Trophoblast cell (in vitro differentiated cells and primary cell): ENCODE measurements at regions not wholly inside any gene's neighbourhood (a gene's known extent, or its start where the extent isn't known, plus 50 kb on each side); places are given as distances from the start of the nearest gene placed in this dataset.
"Not testable (repeated sequence)": the region's sequence is repeated elsewhere in the genome, so short reads cannot be mapped to it uniquely, and the experiment has no call there.

Source experiments
- DNase-seq, 2 donors: peaks; one replicate each; pipeline ENCODE4 v3.0.0-alpha.2; 2016
- H2AFZ ChIP-seq: 2 replicates; pipeline ENCODE4 v1.6.1; 2013; ENCODE audit warnings: low read length, moderate library complexity, mild to moderate bottlenecking; ENCODE audit not compliant: insufficient read depth, poor library complexity
- H2AK5ac ChIP-seq: 2 replicates; pipeline ENCODE4 v1.6.1; 2013; ENCODE audit warnings: mild to moderate bottlenecking, low read length
- H2BK120ac ChIP-seq: 2 replicates; pipeline ENCODE4 v1.6.1; 2013; ENCODE audit warnings: low read length, mild to moderate bottlenecking, moderate library complexity; ENCODE audit not compliant: insufficient read depth, poor library complexity
- H2BK12ac ChIP-seq: 2 replicates; pipeline ENCODE4 v1.6.1; 2013; ENCODE audit warnings: mild to moderate bottlenecking, low read length, moderate library complexity
- H2BK5ac ChIP-seq: 2 replicates; pipeline ENCODE4 v1.6.1; 2013; ENCODE audit warnings: low read length, low read depth, moderate library complexity, mild to moderate bottlenecking; ENCODE audit not compliant: poor library complexity
- H3K14ac ChIP-seq: 2 replicates; pipeline ENCODE4 v1.6.1; 2013; ENCODE audit warnings: mild to moderate bottlenecking, low read length
- H3K18ac ChIP-seq: 2 replicates; pipeline ENCODE4 v1.6.1; 2013; ENCODE audit warnings: mild to moderate bottlenecking, low read length
- H3K23ac ChIP-seq: 2 replicates; pipeline ENCODE4 v1.6.1; 2013; ENCODE audit warnings: low read length
- H3K27ac ChIP-seq: 2 replicates; pipeline ENCODE4 v1.5.1; 2013; ENCODE audit warnings: low read depth, mild to moderate bottlenecking, inconsistent platforms, low read length, moderate library complexity
- H3K27me3 ChIP-seq: 2 replicates; pipeline ENCODE4 v1.6.1; 2013; ENCODE audit warnings: inconsistent platforms, mild to moderate bottlenecking, low read length, moderate library complexity; ENCODE audit not compliant: insufficient read depth
- H3K36me3 ChIP-seq, 2 experiments: 1 replicate in 1 of 2; 2 replicates in 1 of 2; pipeline ENCODE4 v1.6.1; 2013; ENCODE audit warnings: low read length in 2 of 2, mild to moderate bottlenecking in 2 of 2, moderate library complexity in 1 of 2; ENCODE audit not compliant: insufficient read depth in 2 of 2, control insufficient read depth in 1 of 2
- H3K4ac ChIP-seq: 2 replicates; pipeline ENCODE4 v1.6.1; 2013; ENCODE audit warnings: low read depth, mild to moderate bottlenecking, low read length, moderate library complexity
- H3K4me1 ChIP-seq, 2 experiments: 1 replicate in 1 of 2; 2 replicates in 1 of 2; pipeline ENCODE4 v1.6.1; 2013; ENCODE audit warnings: low read length in 2 of 2, mild to moderate bottlenecking in 2 of 2, moderate library complexity in 1 of 2; ENCODE audit not compliant: insufficient read depth in 2 of 2, control insufficient read depth in 1 of 2
- H3K4me2 ChIP-seq: 2 replicates; pipeline ENCODE4 v1.6.1; 2013; ENCODE audit warnings: inconsistent platforms, mild to moderate bottlenecking, low read length, moderate library complexity
- H3K4me3 ChIP-seq: 2 replicates; pipeline ENCODE4 v1.5.1; 2013; ENCODE audit warnings: mild to moderate bottlenecking, low read depth, low read length, inconsistent platforms
- H3K79me1 ChIP-seq: one replicate; pipeline ENCODE4 v1.6.1; 2013; ENCODE audit warnings: low read length
- H3K79me2 ChIP-seq: 2 replicates; pipeline ENCODE4 v1.6.1; 2013; ENCODE audit warnings: low read length, mild to moderate bottlenecking; ENCODE audit not compliant: control insufficient read depth, insufficient read depth, poor library complexity
- H3K9ac ChIP-seq: 2 replicates; pipeline ENCODE4 v1.6.1; 2013; ENCODE audit warnings: mild to moderate bottlenecking, low read length
- H3K9me3 ChIP-seq: 2 replicates; pipeline ENCODE4 v1.6.1; 2013; ENCODE audit warnings: low read depth, mild to moderate bottlenecking, control low read depth, inconsistent platforms, low read length; ENCODE audit not compliant: insufficient read depth
- H4K12ac ChIP-seq: 2 replicates; pipeline ENCODE4 v1.6.1; 2013; ENCODE audit warnings: low read depth, mild to moderate bottlenecking, low read length, moderate library complexity
- H4K8ac ChIP-seq: 2 replicates; pipeline ENCODE4 v1.6.1; 2013; ENCODE audit warnings: low read depth, mild to moderate bottlenecking, low read length, moderate library complexity
- H4K91ac ChIP-seq: one replicate; pipeline ENCODE4 v1.6.1; 2013; ENCODE audit warnings: low read depth, mild to moderate bottlenecking, low read length, moderate library complexity
- WGBS: extraction: QIAGEN DNeasy Blood & Tissue Kit; methylation state at CpG from one replicate; pipeline ENCODE4 v1.1.7; 2013; ENCODE audit warnings: missing lambda C conversion rate; ENCODE audit not compliant: insufficient read length, insufficient coverage; ENCODE audit errors: extremely low coverage; 5-methylcytosine and 5-hydroxymethylcytosine counted together

DNA sequence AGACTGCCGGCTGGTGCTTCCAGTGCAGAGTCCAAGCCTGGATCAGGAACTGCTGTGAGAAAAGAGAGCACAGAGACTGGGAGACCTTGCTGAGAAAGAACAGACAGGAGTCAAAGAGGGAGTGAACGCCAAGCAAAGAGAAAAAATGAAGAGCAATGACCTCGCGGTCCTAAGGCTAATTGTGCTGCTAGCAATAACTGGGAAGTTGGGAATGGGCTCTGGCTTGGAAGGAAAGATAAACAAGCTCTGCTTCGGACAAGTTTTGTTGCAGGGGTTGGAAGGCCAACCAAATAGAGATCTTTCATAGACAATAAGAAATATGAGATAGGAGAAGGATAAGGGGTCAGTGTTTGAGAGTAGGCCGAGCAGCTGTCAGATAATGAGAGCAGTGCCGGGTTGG is 99.4 kb downstream of the TRIM43 start:
- H3K14ac ChIP-seq, H3K27me3 ChIP-seq, H3K27ac ChIP-seq, H3K4ac ChIP-seq, H3K4me2 ChIP-seq, H3K9me3 ChIP-seq, H3K4me1 ChIP-seq, H3K9ac ChIP-seq, H3K79me2 ChIP-seq, H4K12ac ChIP-seq, H3K79me1 ChIP-seq, H4K91ac ChIP-seq, H2BK5ac ChIP-seq, H3K23ac ChIP-seq, H2AK5ac ChIP-seq, H3K36me3 ChIP-seq, H2AFZ ChIP-seq, H3K4me3 ChIP-seq, DNase-seq, H2BK12ac ChIP-seq, H4K8ac ChIP-seq, H2BK120ac ChIP-seq, H3K18ac ChIP-seq: not testable (repeated sequence)
- WGBS: no CpG with 5 or more reads among the region's 7 CpGs

GRCh38 chr2:95693071-95693846 is 101.5 kb downstream of the TRIM43 start:
- not testable (repeated sequence) for H3K4me3 ChIP-seq, H3K14ac ChIP-seq, H2AFZ ChIP-seq, H3K23ac ChIP-seq, H4K12ac ChIP-seq, H3K79me2 ChIP-seq, H3K27ac ChIP-seq, H3K36me3 ChIP-seq, H3K18ac ChIP-seq, H3K4ac ChIP-seq, H3K4me1 ChIP-seq, H3K9me3 ChIP-seq, H4K91ac ChIP-seq, H3K79me1 ChIP-seq, H2BK120ac ChIP-seq, H2BK5ac ChIP-seq, H3K27me3 ChIP-seq, DNase-seq, H2AK5ac ChIP-seq, H4K8ac ChIP-seq, H3K9ac ChIP-seq, H3K4me2 ChIP-seq, H2BK12ac ChIP-seq
- no CpG with 5 or more reads among the region's 7 CpGs for WGBS

GRCh38 chr2:95695613-95696012 is 103.8 kb downstream of the TRIM43 start:
- H2BK5ac ChIP-seq: no peak overlapping the region
- H3K36me3 ChIP-seq: no peaks in the 10 kb centered on the region
- no peaks in the 10 kb centered on the region for H3K4me1 ChIP-seq
- no peaks in the 10 kb centered on the region for H3K27me3 ChIP-seq
- H3K27ac ChIP-seq: no peak overlapping the region
- H2BK120ac ChIP-seq: no peak overlapping the region
- no peak overlapping the region for H4K91ac ChIP-seq
- DNase-seq: no peak
- no peak overlapping the region for H2AFZ ChIP-seq
- H3K4ac ChIP-seq: no peak overlapping the region
- H3K18ac ChIP-seq: no peak overlapping the region
- no CpG with 5 or more reads among the region's 4 CpGs for WGBS
- H4K12ac ChIP-seq: no peak overlapping the region
- H4K8ac ChIP-seq: no peak overlapping the region
- H3K14ac ChIP-seq: no peak overlapping the region
- H3K79me2 ChIP-seq: no peaks in the 10 kb centered on the region
- H3K9ac ChIP-seq: no peak overlapping the region
- no peak overlapping the region for H2AK5ac ChIP-seq
- H3K79me1 ChIP-seq: no peaks in the 10 kb centered on the region
- no peak overlapping the region for H3K23ac ChIP-seq
- H2BK12ac ChIP-seq: no peak overlapping the region
- no peaks in the 10 kb centered on the region for H3K9me3 ChIP-seq
- no peak overlapping the region for H3K4me3 ChIP-seq
- no peak overlapping the region for H3K4me2 ChIP-seq

DNA sequence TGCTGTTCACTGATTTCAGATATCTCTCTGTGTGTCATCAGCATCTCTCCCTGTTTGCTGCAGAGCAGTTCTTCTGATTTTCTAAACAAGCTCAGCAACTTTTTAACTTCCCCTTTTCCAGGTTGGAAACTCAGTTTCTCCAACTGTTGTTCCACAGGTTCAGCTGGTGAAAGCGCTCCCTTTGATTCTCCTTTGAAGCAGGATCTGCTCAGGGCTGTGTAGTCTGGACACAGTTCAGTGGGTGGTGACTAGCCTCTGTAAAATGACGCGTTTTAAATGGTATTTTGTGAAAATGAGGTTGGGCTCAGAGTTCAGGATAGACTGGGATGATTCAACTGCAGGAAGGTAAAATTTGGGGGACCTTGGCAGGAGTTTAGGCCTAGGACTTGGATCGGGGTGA is 106.3 kb downstream of the TRIM43 start:
- Histone ChIP-seq H2BK5ac (no peak overlapping the region), H3K14ac (no peak overlapping the region), H3K27ac (no peak overlapping the region), H3K9me3 (no peaks in the 10 kb centered on the region), H2AK5ac (no peak overlapping the region), H3K4ac (no peak overlapping the region), H3K9ac (no peak overlapping the region), H4K12ac (no peak overlapping the region), H2AFZ (no peak overlapping the region), H3K79me2 (no peaks in the 10 kb centered on the region), H2BK12ac (no peak overlapping the region), H2BK120ac (no peak overlapping the region), H4K91ac (no peak overlapping the region), H3K4me2 (no peak overlapping the region), H3K36me3 (no peaks in the 10 kb centered on the region), H3K4me1 (no peaks in the 10 kb centered on the region), H3K4me3 (no peak overlapping the region), H3K79me1 (no peaks in the 10 kb centered on the region), H3K18ac (no peak overlapping the region), H3K23ac (no peak overlapping the region), H4K8ac (no peak overlapping the region), H3K27me3 (no peaks in the 10 kb centered on the region)
- DNase-seq: peak; percentile 11 to 50
- no CpG with 5 or more reads among the region's 4 CpGs for WGBS
